ENCODE measurements at regions not wholly inside any gene's neighbourhood (a gene's known extent, or its start where the extent isn't known, plus 50 kb on each side); places are given as distances from the start of the nearest gene placed in this dataset.

- TF ChIP-seq CTCF (CRISPR knock-in tag; IDR thresholded peaks at IDR 0.05): no peak
- TF ChIP-seq TGIF2 (CRISPR knock-in tag; IDR thresholded peaks at IDR 0.05): no peak
- no peak for TF ChIP-seq TFAP4 (IDR thresholded peaks at IDR 0.05; ENCODE audit: borderline replicate concordance, low read depth)
- TF ChIP-seq IRF9 (CRISPR knock-in tag; IDR thresholded peaks at IDR 0.05; ENCODE audit: borderline replicate concordance): no peak
- no peak for TF ChIP-seq MAZ (IDR thresholded peaks at IDR 0.05; ENCODE audit: borderline replicate concordance, low read depth, low read length)
- TF ChIP-seq MAZ (CRISPR knock-in tag; IDR thresholded peaks at IDR 0.05; ENCODE audit: low read depth): no peak
- TF ChIP-seq ATF7 (IDR thresholded peaks at IDR 0.05): no peak
- TF ChIP-seq ATF7 (CRISPR knock-in tag; IDR thresholded peaks at IDR 0.05): no peak
- no peak for TF ChIP-seq ZBTB39 (CRISPR knock-in tag; IDR thresholded peaks at IDR 0.05)
- no peak for TF ChIP-seq PRDM15 (CRISPR knock-in tag; IDR thresholded peaks at IDR 0.05)
- no peak for TF ChIP-seq CBFB (CRISPR knock-in tag; IDR thresholded peaks at IDR 0.05)
- TF ChIP-seq PLRG1 (conservative IDR thresholded peaks at IDR 0.05): no peak
- no peak for TF ChIP-seq ZNF160 (CRISPR knock-in tag; IDR thresholded peaks at IDR 0.05)
Measured at GRCh38 chr16:51374346-51374745, 223.3 kb upstream of the SALL1 start.
